Bronchial epithelial cell (primary cell): ENCODE measurements at regions not wholly inside any gene's neighbourhood (a gene's known extent, or its start where the extent isn't known, plus 50 kb on each side); places are given as distances from the start of the nearest gene placed in this dataset.

Experiments
- DNase-seq: peaks from one replicate; pipeline ENCODE4 v3.0.0-alpha.2; 2010; ENCODE audit warnings: low read depth
- FAIRE-seq: peaks from 2 replicates; lab custom pipeline; 2011; peaks lifted over from hg19 to GRCh38; lab: Jason Lieb, UNC
- H3K27me3 ChIP-seq: 2 replicates; pipeline ENCODE4 v1.5.1; 2011; ENCODE audit warnings: low read length; ENCODE audit not compliant: control insufficient read depth, insufficient read depth
- H3K36me3 ChIP-seq: 2 replicates; pipeline ENCODE4 v1.5.1; 2011; ENCODE audit warnings: low read length; ENCODE audit not compliant: control insufficient read depth, insufficient read depth
- H3K4me3 ChIP-seq: 2 replicates; pipeline ENCODE4 v1.5.1; 2011; ENCODE audit warnings: mild to moderate bottlenecking, low read depth, low read length, control low read depth
- CTCF ChIP-seq: IDR thresholded peaks from 2 replicates; pipeline ENCODE4 v1.5.1; 2011; ENCODE audit warnings: mild to moderate bottlenecking, moderate library complexity, low read length, control low read depth, inconsistent platforms; ENCODE audit not compliant: insufficient read depth, severe bottlenecking

DNA sequence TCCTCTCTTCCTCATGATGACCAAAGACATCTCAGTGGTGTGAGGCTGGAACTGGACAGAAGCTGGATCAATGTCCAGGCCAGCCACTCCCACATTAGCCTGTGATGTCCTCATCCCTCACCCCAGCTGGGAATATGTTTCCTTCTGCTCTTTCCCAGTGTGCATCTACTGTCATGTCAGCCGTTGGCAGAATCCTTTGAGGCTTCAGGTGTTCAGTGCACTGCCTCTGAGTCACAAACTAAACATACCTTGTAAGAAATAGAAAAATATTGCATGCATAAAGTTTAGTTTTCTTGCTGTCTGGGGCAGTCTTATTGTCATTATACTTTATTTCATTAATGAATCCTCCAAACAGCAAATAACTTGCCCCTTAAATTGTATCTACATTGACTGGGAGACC, 161.6 kb upstream of the RASGRP1 start:
- no peak overlapping the region for H3K4me3 ChIP-seq
- FAIRE-seq, result no peak

GRCh38 chr15:38733331-38733730, 168.7 kb upstream of the RASGRP1 start:
- DNase-seq (no peak), FAIRE-seq (no peak)
- no peak for TF ChIP-seq CTCF
- H3K36me3 ChIP-seq, result no peaks in the 10 kb centered on the region
- H3K27me3 ChIP-seq, result no peaks in the 10 kb centered on the region
- H3K4me3 ChIP-seq, result no peak overlapping the region

More for the DNA sequence above, 161.6 kb upstream of the RASGRP1 start:
- no peak for TF ChIP-seq CTCF
- Histone ChIP-seq H3K36me3 (no peaks in the 10 kb centered on the region), H3K27me3 (no peaks in the 10 kb centered on the region)
- DNase-seq, result peak; percentile 15

DNA sequence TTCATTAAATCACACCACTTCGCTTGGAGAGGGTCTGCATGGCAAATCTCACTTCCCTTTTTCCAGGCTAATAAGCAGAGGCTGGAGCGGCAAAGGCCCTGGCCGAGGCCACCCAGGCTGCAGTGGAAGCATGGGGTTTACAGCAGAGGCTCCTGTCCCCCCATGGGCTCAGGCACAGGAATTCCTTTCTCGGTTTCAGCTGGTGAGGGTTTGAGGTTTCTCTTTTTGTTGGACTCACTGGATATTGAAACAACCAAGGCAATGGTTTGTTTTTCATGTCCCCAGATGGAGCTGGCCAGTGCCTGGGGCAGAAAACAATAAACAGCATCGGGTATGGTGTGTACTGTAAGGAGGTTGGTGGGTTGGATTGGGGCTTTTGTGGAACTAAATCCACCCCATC, 175.6 kb upstream of the RASGRP1 start:
- Histone ChIP-seq H3K27me3 (peaks cover 3% of the 10 kb centered on the region), H3K4me3 (no peak overlapping the region), H3K36me3 (no peaks in the 10 kb centered on the region)
- TF ChIP-seq CTCF, result no peak
- no peak for DNase-seq
- peak; percentile 13 for FAIRE-seq

- FAIRE-seq, result no peak
These were observed 178.5 kb upstream of the RASGRP1 start for GRCh38 chr15:38743147-38743546.

DNA sequence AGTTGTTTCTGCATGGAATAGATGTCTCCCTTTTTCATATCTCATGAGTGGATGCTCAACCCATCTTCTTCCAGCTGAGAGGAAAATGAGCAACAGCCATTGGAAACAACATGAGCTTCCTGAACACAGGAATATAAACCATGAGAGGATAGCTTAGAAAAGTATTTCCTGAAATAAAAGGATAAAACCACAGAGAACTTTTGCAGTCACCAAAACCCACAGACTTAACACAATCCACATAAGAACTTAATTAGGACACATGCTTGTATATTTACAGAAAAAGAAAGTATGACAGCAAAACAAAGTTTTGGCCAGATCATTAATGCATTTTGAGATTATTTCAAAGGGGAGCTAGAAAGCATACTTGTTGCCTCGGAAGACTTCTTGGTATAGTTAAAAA, 180.5 kb upstream of the RASGRP1 start:
- peaks cover 2% of the 10 kb centered on the region for H3K27me3 ChIP-seq
- no peak overlapping the region for H3K4me3 ChIP-seq
- no peaks in the 10 kb centered on the region for H3K36me3 ChIP-seq
- FAIRE-seq (no peak), DNase-seq (no peak)
- no peak for TF ChIP-seq CTCF

More at GRCh38 chr15:38743147-38743546, 178.5 kb upstream of the RASGRP1 start:
- H3K27me3 ChIP-seq, result peaks cover 3% of the 10 kb centered on the region
- no peaks in the 10 kb centered on the region for H3K36me3 ChIP-seq
- H3K4me3 ChIP-seq, result no peak overlapping the region
- DNase-seq, result no peak
- TF ChIP-seq CTCF, result no peak

DNA sequence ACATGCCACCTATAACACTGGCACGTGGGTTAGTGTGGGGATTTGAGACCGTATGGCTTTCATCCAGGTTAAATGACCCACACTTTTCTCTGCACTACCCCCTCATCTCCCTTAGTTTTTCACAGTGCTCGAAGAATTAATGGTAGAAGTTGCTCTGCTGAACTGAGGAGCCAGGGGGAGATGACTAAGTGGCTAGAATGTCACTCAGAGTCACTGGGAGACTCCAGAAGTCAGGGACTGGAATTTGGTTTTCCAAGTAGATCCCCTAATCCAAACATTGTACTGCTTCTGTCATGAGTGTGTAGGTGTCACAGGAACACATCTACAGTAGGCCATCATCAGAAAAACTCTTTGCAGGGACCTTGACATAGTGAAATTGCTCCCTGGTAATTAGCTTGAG, 181.0 kb upstream of the RASGRP1 start:
- no peak for DNase-seq
- H3K4me3 ChIP-seq, result no peak overlapping the region
- no peaks in the 10 kb centered on the region for H3K36me3 ChIP-seq
- no peak for TF ChIP-seq CTCF
- peak; percentile 50 for FAIRE-seq
- no peaks in the 10 kb centered on the region for H3K27me3 ChIP-seq
